Upper lobe of left lung (tissue), 4 donors: ENCODE measurements at regions not wholly inside any gene's neighbourhood (a gene's known extent, or its start where the extent isn't known, plus 50 kb on each side); places are given as distances from the start of the nearest gene placed in this dataset.

ENCODE experiments used
- EP300 ChIP-seq, 4 donors: sonication (generic); formaldehyde crosslinking; IDR thresholded peaks; one replicate each; pipeline ENCODE4 v1.5.1; 2017; ENCODE audit warnings: antibody characterized with exemption in 4 of 4, control low read depth in 2 of 4
- POLR2A ChIP-seq, 4 donors: fragments of 450-650 bp; IDR thresholded peaks; one replicate each; pipeline ENCODE4 v1.5.1; 2016 to 2017; ENCODE audit warnings: antibody characterized with exemption in 4 of 4, mild to moderate bottlenecking in 2 of 4
- POLR2AphosphoS5 ChIP-seq, 2 donors: sonication (generic); formaldehyde crosslinking; IDR thresholded peaks; one replicate each; pipeline ENCODE4 v1.5.1; 2017; ENCODE audit warnings: antibody characterized with exemption in 2 of 2
- TF ChIP-seq, protein P1 (sequence below), 6 experiments: fragments of 450-650 bp in 4 of 6; fragments of 200-600 bp in 2 of 6; sonication (generic) in 2 of 6; IDR thresholded peaks; one replicate each; pipeline ENCODE4 v1.5.1; 2016 to 2019; ENCODE audit warnings: antibody characterized with exemption in 6 of 6

DNA sequence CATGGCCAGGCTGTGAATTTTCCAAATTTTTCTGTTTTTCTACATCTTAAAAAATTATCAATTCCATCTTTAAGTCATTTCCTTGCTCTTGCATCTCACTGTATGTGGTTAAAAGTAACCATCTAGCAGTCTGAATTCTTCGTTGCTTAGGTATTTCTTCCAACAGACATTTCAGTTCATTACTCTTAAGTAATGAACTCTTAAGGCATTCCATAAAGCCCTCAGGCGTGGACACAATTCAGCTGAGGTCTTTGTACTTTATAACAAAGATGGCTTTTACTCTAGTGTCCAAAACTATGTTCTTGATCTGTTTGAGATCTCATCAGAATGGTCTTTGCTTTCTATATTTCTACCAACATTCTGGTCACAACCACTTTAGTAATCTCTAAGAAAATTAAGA is 253.9 kb upstream of the GCFC2 start:
- TF ChIP-seq, protein P1, sequence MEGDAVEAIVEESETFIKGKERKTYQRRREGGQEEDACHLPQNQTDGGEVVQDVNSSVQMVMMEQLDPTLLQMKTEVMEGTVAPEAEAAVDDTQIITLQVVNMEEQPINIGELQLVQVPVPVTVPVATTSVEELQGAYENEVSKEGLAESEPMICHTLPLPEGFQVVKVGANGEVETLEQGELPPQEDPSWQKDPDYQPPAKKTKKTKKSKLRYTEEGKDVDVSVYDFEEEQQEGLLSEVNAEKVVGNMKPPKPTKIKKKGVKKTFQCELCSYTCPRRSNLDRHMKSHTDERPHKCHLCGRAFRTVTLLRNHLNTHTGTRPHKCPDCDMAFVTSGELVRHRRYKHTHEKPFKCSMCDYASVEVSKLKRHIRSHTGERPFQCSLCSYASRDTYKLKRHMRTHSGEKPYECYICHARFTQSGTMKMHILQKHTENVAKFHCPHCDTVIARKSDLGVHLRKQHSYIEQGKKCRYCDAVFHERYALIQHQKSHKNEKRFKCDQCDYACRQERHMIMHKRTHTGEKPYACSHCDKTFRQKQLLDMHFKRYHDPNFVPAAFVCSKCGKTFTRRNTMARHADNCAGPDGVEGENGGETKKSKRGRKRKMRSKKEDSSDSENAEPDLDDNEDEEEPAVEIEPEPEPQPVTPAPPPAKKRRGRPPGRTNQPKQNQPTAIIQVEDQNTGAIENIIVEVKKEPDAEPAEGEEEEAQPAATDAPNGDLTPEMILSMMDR (IDR thresholded peaks at IDR 0.05), result no peak
- TF ChIP-seq POLR2A (IDR thresholded peaks at IDR 0.05) (no peak), POLR2AphosphoS5 (IDR thresholded peaks at IDR 0.05) (no peak), EP300 (IDR thresholded peaks at IDR 0.05) (no peak)
